Activated T-helper 1 cell treated with Interleukin-2 at 50 U/mL for 16 hours (primary cell): ENCODE measurements at regions not wholly inside any gene's neighbourhood (a gene's known extent, or its start where the extent isn't known, plus 50 kb on each side); places are given as distances from the start of the nearest gene placed in this dataset.
"Not testable (repeated sequence)": the region's sequence is repeated elsewhere in the genome, so short reads cannot be mapped to it uniquely, and the experiment has no call there.

Source experiments
- DNase-seq: peaks from one replicate; pipeline ENCODE4 v3.0.0-alpha.2; 2020; ENCODE audit warnings: low read depth

DNA sequence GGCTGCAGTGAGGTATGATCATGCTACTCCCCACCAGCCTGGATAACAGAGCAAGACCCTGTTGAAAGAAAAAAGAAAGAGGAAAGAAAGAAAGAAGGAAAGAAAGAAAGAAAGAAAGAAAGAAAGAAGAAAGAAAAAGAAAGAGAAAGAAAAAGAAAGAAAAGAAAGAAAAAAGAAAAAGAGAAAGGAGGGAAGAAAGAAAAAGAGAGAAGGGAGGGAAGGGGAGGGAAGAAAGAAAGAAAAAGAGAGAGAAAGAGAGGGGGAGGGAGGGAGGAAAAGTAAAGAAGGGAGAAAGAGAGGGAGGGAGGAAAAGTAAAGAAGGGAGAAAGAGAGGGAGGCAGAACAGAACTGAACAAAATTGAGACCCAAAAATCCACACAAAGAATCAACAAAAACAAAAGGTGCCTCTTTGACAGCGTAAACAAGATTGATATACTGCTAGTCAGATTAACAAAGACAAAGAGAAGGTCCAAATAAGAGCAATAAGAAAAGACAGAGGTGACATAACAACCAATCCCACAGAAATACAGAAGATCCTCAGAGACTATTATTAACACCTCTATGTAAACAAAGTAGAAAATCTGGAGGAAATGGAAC, 293.9 kb upstream of the AMIGO2 start:
- no peak for DNase-seq

DNA sequence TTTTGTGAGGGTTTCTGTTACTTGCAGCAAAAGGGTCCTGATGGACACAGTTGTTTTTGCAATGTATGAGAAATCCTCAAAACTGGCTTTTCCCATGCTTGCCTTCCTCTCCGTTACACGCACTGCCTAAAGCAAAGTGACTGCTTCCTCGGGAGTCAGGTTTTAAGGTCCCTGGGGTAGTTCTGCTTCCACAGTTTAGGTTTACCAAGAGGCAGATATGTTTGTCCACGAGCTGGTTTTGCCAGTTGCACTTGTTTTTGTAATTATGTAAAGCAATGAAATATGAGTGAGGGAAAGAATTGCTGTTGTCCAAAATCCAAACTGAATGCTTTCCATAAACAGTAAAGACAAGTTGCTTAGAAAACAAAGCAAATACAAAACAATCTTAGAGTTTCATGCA, 290.7 kb upstream of the AMIGO2 start:
- no peak for DNase-seq

- no peak for DNase-seq
These were observed 289.3 kb upstream of the AMIGO2 start for GRCh38 chr12:47369085-47369484.

DNA sequence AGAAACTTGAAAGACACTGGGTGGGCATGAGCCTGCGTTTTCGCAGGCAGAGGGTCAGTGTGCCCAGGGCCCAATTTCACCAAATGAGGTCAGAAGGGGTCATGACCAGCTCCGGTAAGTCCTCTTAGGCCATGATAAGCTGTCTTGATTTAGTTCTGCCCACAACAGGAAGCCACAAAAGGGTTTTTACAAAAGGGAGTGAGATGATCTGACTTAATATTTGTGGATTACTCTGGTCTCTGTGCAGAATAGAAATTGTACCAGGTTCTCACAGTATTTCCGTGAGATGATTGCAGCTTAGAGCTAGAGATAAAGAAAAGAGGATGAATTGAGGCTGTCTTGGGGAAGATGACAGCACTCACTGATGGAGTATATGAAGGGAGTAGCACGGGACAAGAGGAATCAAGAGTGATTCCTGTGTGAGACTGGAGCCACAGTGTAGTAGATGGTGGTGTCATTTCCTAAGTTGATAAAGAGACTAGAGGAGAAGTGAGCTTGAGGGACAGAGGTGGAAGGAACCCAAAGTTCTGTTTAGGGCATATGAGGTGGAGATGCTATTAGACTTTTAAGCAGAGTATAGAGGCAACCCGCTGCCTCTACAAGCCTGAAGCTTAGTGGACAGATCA, 288.3 kb upstream of the AMIGO2 start:
- DNase-seq: no peak

DNA sequence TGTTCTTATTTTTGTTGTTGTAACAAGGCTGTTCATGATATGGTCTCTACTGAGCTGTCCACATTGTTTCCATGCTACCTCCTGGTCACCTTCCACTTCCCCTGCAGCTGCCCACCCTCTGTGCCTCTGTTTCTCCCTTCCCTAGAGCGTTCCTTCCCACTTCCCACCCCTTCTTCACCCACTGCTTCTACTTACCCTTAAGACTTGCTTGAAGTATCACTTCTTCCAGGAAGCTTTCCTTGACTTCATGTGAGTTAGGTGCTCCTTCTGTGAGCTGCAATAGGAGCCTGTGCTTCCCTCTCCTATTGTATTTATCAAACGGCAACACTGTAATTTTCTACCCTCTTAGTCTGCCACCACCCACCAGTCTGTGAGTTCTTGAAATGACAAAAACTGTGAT, 286.8 kb upstream of the AMIGO2 start:
- no peak for DNase-seq

DNA sequence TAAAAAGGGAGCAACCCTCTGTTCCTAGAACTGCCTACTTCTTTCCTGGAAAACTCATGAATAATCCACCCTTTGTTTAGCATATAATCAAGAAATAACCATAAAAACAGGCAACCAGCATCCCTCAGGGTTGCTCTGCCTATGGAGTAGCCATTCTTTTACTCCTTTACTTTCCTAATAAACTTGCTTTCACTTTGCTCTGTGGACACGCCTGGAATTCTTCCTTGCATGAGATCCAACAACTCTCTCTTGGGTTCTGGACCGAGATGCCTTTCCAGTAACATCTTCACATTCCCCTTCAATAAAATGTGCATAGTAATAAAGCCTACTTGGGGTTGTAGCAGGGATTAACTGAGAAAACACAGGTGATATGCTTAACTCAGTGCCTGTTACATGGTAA, 286.4 kb upstream of the AMIGO2 start:
- no peak for DNase-seq

GRCh38 chr12:47365443-47366076, 285.8 kb upstream of the AMIGO2 start:
- DNase-seq: not testable (repeated sequence)

DNA sequence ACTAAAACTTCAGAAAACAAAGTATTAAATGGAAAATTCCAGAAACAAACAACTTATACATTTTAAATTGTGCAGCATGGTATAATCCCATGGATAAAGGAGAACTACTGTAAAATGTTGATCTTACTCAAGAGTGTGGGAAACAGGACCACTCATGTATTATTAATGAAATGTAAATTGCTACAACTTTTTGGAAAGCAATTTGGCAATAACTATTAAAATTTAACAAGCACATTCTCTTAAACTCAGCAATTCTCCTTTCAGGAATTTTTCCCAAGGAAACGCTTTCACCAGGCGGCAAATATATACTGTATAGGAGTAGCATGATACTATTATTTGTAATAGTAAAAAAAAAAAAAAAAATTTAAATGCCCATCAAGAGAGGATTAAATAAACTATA, 284.5 kb upstream of the AMIGO2 start:
- no peak for DNase-seq

DNA sequence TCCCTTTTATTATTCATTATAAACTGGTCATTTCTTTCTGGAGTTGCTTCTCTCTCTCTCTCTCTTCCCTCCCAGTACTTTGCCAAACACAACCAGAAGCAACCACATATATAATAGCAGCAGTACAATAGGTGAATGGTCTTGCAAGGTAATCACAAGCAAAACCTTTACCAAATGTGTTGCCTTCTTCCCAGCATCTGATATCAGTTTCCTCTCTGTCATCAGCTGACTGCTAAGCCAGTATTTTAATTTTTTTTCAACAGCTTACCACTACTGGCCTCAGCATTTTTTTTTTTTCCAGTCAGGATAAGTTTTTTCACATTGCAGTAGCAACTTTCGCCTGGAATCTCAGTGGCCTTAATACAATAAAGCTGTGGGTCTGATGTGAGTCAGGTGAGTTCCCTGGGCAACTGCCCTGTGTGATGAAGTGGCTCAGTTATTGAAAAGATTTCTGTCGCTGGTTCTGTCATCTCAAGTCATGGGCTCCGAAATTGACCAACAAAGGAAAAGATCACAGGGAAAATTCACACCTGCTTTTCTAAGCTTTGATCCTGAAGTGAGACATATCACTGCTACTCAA, 282.5 kb upstream of the AMIGO2 start:
- DNase-seq: no peak

DNA sequence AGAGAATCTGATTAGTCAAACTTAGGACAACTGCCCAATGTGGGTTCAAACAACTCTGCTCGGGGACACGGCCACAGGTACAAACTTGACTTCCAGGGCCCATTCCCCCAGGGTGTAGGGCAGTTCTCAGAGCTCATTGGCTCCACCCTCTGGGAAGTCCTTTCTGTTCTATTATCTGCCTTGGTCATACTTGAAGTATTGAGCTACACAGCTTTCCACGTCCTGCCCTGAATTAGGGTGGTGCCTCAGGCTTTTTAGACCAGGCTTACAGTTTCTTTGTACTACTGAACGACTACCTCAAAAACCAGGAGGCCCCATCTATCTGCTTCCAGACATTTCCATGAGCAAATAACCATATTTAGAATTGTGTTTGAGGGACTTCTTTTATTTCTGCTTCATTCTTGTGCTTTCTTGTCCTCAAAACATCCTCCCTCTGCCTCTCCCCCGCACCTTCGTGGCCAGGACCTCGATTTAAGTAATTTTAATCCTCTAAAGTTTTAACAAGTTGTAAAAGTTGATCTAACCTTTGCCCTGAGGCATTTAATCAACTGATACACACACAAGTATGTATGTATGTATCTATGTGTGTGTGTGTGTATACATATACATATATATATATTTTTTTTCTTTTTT, 281.7 kb upstream of the AMIGO2 start:
- peak; percentile 10 for DNase-seq

DNA sequence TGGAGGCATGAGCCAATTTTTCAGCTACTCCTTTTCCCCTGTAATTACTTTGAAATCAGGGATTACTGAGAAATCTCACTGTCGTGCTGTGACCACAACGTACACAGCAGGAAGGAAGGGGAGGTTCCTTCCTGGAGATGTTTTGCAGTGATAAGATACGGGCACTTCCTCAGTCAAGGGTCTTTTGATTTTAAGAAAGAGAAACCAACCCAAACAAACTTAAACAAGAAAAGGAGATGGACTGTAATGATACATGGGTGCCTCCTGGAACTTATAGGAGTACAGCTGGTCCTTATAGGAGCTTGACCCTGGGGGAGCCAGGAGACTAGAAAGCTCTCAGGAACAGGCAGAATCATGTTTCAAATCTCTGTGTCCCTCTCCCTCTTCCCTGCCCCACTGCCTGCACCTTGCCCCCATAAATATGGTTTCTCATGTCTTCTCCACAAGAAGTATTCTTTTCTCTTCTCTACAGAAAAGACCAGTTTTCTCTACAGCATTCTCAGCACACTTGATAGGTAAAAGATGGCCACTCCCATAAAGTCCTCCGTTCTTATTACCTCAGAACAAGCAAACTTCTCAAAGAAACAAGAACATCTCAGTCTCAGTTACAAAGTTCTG, 281.1 kb upstream of the AMIGO2 start:
- DNase-seq: peak; percentile 24

GRCh38 chr12:47360093-47360480, 280.3 kb upstream of the AMIGO2 start:
- DNase-seq: no peak

GRCh38 chr12:47359310-47360092, 279.7 kb upstream of the AMIGO2 start:
- no peak for DNase-seq

GRCh38 chr12:47357006-47357405, 277.2 kb upstream of the AMIGO2 start:
- not testable (repeated sequence) for DNase-seq

- no peak for DNase-seq
These were observed 276.5 kb upstream of the AMIGO2 start for GRCh38 chr12:47356129-47356700.

GRCh38 chr12:47353508-47353907, 273.7 kb upstream of the AMIGO2 start:
- no peak for DNase-seq

DNA sequence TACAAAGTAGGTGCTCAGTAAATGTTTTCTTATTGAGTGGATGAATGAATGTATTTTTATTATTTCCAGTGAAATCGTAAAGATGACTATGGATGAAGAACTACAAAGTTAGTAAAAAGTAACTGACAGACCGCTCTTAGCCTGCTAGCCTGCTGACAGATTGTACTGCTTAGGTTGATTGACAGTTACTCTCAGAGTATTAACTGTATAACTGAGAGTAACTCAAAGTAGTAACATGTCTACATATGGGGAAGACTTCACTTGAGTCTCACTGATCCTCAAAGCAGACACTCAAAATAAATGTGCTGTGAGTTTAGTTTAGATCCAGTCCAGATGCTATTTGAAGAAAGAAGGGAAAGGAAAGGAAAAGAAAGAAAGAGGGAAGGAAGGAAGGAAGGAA, 272.3 kb upstream of the AMIGO2 start:
- DNase-seq: no peak

DNA sequence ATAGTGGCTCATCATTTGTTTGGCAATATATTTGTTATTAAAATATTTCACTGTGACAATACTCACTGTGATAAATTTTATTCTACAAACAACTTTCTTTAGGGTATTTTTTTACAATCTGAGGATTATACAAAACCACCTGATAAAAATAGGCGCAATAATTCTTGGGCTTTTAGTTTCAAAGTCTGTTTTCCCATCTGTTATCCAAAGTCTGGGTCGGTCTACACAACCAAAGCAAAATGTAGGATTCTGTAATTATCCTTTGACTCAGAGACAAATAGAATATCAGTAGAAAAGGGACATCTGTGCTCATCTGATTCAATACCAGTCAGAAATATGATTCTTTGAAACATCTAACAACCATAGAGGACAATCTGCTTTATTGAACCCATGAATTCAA, 271.8 kb upstream of the AMIGO2 start:
- DNase-seq: no peak

GRCh38 chr12:47350062-47350408, 270.3 kb upstream of the AMIGO2 start:
- no peak for DNase-seq

GRCh38 chr12:47349137-47350061, 269.6 kb upstream of the AMIGO2 start:
- DNase-seq: no peak
